HL-60 (cell line): ENCODE measurements at regions not wholly inside any gene's neighbourhood (a gene's known extent, or its start where the extent isn't known, plus 50 kb on each side); places are given as distances from the start of the nearest gene placed in this dataset.

Experiments used
- DNase-seq, 2 experiments: peaks; one replicate each; pipeline ENCODE4 v3.0.0-alpha.2; 2010 to 2020; ENCODE audit warnings: low read depth in 1 of 2, low spot score in 1 of 2
- H3K27ac ChIP-seq: fragments of 250-450 bp; sonication (Bioruptor Pico); replicated peaks from 2 replicates; pipeline ENCODE4 v1.5.1; 2020; ENCODE audit warnings: mild to moderate bottlenecking, moderate library complexity
- H3K27me3 ChIP-seq: fragments of 250-450 bp; sonication (Bioruptor Pico); 2 replicates; pipeline ENCODE4 v1.5.1; 2021; ENCODE audit warnings: mild to moderate bottlenecking, moderate library complexity; ENCODE audit not compliant: insufficient read depth, poor library complexity, severe bottlenecking
- H3K4me3 ChIP-seq: replicated peaks from 2 replicates; pipeline ENCODE4 v1.5.1; 2011; ENCODE audit warnings: mild to moderate bottlenecking, control low read depth, low read length; ENCODE audit not compliant: insufficient read depth
- CTCF ChIP-seq: IDR thresholded peaks from one replicate; pipeline ENCODE4 v1.5.1; 2011; ENCODE audit warnings: low read length, control low read depth, inconsistent platforms; ENCODE audit not compliant: insufficient read depth
- GABPA ChIP-seq: IDR thresholded peaks from 2 replicates; pipeline ENCODE4 v1.6.1; 2012; ENCODE audit warnings: low read depth
- POLR2AphosphoS5 ChIP-seq: IDR thresholded peaks from 2 replicates; pipeline ENCODE4 v1.6.1; 2012; ENCODE audit warnings: low read depth
- SPI1 ChIP-seq: IDR thresholded peaks from 2 replicates; pipeline ENCODE4 v1.6.1; 2012; ENCODE audit warnings: low read depth, mild to moderate bottlenecking, borderline replicate concordance
- TF ChIP-seq, protein P1 (sequence below): IDR thresholded peaks from 2 replicates; pipeline ENCODE4 v1.6.1; 2012; ENCODE audit warnings: low read depth; ENCODE audit not compliant: insufficient replicate concordance

GRCh38 chr6:66865771-66866170 is 1158.7 kb upstream of the EYS start:
- no peak for TF ChIP-seq GABPA
- no peak for TF ChIP-seq SPI1
- TF ChIP-seq CTCF: no peak
- TF ChIP-seq, protein P1, sequence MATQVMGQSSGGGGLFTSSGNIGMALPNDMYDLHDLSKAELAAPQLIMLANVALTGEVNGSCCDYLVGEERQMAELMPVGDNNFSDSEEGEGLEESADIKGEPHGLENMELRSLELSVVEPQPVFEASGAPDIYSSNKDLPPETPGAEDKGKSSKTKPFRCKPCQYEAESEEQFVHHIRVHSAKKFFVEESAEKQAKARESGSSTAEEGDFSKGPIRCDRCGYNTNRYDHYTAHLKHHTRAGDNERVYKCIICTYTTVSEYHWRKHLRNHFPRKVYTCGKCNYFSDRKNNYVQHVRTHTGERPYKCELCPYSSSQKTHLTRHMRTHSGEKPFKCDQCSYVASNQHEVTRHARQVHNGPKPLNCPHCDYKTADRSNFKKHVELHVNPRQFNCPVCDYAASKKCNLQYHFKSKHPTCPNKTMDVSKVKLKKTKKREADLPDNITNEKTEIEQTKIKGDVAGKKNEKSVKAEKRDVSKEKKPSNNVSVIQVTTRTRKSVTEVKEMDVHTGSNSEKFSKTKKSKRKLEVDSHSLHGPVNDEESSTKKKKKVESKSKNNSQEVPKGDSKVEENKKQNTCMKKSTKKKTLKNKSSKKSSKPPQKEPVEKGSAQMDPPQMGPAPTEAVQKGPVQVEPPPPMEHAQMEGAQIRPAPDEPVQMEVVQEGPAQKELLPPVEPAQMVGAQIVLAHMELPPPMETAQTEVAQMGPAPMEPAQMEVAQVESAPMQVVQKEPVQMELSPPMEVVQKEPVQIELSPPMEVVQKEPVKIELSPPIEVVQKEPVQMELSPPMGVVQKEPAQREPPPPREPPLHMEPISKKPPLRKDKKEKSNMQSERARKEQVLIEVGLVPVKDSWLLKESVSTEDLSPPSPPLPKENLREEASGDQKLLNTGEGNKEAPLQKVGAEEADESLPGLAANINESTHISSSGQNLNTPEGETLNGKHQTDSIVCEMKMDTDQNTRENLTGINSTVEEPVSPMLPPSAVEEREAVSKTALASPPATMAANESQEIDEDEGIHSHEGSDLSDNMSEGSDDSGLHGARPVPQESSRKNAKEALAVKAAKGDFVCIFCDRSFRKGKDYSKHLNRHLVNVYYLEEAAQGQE: no peak
- no peak for TF ChIP-seq POLR2AphosphoS5
- Histone ChIP-seq H3K27ac (no peak overlapping the region), H3K27me3 (no peaks in the 10 kb centered on the region), H3K4me3 (no peak overlapping the region)
- DNase-seq: no peak

- Histone ChIP-seq H3K27me3 (no peaks in the 10 kb centered on the region), H3K4me3 (no peak overlapping the region), H3K27ac (no peak overlapping the region)
- no peak for DNase-seq
- no peak for TF ChIP-seq CTCF
- TF ChIP-seq POLR2AphosphoS5: no peak
- TF ChIP-seq, protein P1: no peak
- no peak for TF ChIP-seq GABPA
- TF ChIP-seq SPI1: no peak
Observed at GRCh38 chr6:66861007-66861541, 1154.0 kb upstream of the EYS start.

DNA sequence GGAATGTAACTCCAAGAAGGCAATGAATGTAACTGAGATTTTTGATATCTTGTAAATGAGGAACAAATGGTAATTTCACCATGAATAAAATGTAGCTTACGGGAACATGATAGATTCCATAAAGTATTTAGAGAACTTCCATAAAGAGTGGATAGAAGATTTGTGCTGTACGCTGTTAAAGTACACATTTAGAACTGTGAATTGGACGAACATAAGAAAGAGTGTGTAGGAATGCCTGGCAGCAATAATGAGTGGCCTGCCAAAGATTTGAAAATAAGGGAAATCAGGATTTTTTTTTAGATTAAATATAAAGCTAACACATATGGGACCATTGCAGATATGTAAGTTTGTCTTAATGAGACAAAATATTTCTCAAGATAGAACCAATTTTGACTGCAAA is 1153.3 kb upstream of the EYS start:
- no peaks in the 10 kb centered on the region for H3K27me3 ChIP-seq
- no peak for DNase-seq
- H3K27ac ChIP-seq: no peak overlapping the region
- no peak for TF ChIP-seq POLR2AphosphoS5
- TF ChIP-seq, protein P1: no peak
- TF ChIP-seq SPI1: no peak
- no peak for TF ChIP-seq CTCF
- TF ChIP-seq GABPA: no peak
- H3K4me3 ChIP-seq: no peak overlapping the region
